HepG2 (cell line): ENCODE measurements at regions not wholly inside any gene's neighbourhood (a gene's known extent, or its start where the extent isn't known, plus 50 kb on each side); places are given as distances from the start of the nearest gene placed in this dataset.
A peak's percentile ranks its signal among the peaks of the same experiment; 100 is the strongest.

Experiments
- AGO1 ChIP-seq: fragments of 200-400 bp; formaldehyde crosslinking; IDR thresholded peaks from 2 replicates; pipeline ENCODE4 v1.6.1; 2017; ENCODE audit warnings: mild to moderate bottlenecking, low read depth, low read length, moderate library complexity; ENCODE audit not compliant: poor library complexity, severe bottlenecking
- CREM ChIP-seq, 2 experiments: sonication (generic) in 1 of 2; formaldehyde crosslinking in 1 of 2; IDR thresholded peaks; 2 replicates each; pipeline versions ENCODE4 v1.4.0 to v1.6.1; 2016 to 2020; ENCODE audit warnings: antibody characterized with exemption in 1 of 2, mild to moderate bottlenecking in 1 of 2, missing genetic modification reagents in 1 of 2
- ERF ChIP-seq: IDR thresholded peaks from 2 replicates; pipeline ENCODE4 v1.6.1; 2018; ENCODE audit warnings: missing biosample characterization, missing genetic modification reagents
- FOXP1 ChIP-seq, 2 experiments: fragments of 450-650 bp in 1 of 2; IDR thresholded peaks; 2 replicates each; pipeline ENCODE4 v1.6.1; 2017 to 2018; ENCODE audit warnings: antibody characterized with exemption in 1 of 2
- KLF12 ChIP-seq: sonication (generic); formaldehyde crosslinking; IDR thresholded peaks from 2 replicates; pipeline ENCODE4 v1.4.0; 2020; ENCODE audit warnings: missing genetic modification reagents, borderline replicate concordance
- MTA3 ChIP-seq: sonication (generic); formaldehyde crosslinking; IDR thresholded peaks from 2 replicates; pipeline ENCODE4 v1.4.0; 2020; ENCODE audit warnings: missing genetic modification reagents
- PAWR ChIP-seq: sonication (generic); formaldehyde crosslinking; IDR thresholded peaks from 2 replicates; pipeline ENCODE4 v1.4.0; 2020; ENCODE audit warnings: missing genetic modification reagents, mild to moderate bottlenecking, borderline replicate concordance
- PRDM15 ChIP-seq: sonication (generic); formaldehyde crosslinking; IDR thresholded peaks from 2 replicates; pipeline ENCODE4 v1.4.0; 2020; ENCODE audit warnings: missing genetic modification reagents
- WIZ ChIP-seq: sonication (generic); formaldehyde crosslinking; IDR thresholded peaks from 2 replicates; pipeline ENCODE4 v1.5.1; 2020; ENCODE audit warnings: mild to moderate bottlenecking, missing genetic modification reagents
- ZBTB14 ChIP-seq: sonication (generic); formaldehyde crosslinking; IDR thresholded peaks from 2 replicates; pipeline ENCODE4 v1.4.0; 2020; ENCODE audit warnings: missing genetic modification reagents
- ZBTB43 ChIP-seq: sonication (generic); formaldehyde crosslinking; conservative IDR thresholded peaks from 2 replicates; pipeline ENCODE4 v1.4.0; 2020; ENCODE audit warnings: missing genetic modification reagents
- ZFP91 ChIP-seq: sonication (generic); formaldehyde crosslinking; IDR thresholded peaks from 2 replicates; pipeline ENCODE4 v1.9.0; 2022; ENCODE audit warnings: missing genetic modification reagents, mild to moderate bottlenecking, borderline replicate concordance
- ZNF230 ChIP-seq: sonication (generic); formaldehyde crosslinking; IDR thresholded peaks from 2 replicates; pipeline ENCODE4 v1.4.0; 2020; ENCODE audit warnings: mild to moderate bottlenecking, missing genetic modification reagents
- ZNF431 ChIP-seq: sonication (generic); formaldehyde crosslinking; IDR thresholded peaks from 2 replicates; pipeline ENCODE4 v1.9.0; 2022; ENCODE audit warnings: missing genetic modification reagents, low read depth, mild to moderate bottlenecking, borderline replicate concordance
- ZNF710 ChIP-seq: sonication (generic); formaldehyde crosslinking; IDR thresholded peaks from 2 replicates; pipeline ENCODE4 v1.5.0; 2020; ENCODE audit warnings: mild to moderate bottlenecking, missing genetic modification reagents, borderline replicate concordance
- ZNF75D ChIP-seq: sonication (generic); formaldehyde crosslinking; IDR thresholded peaks from 2 replicates; pipeline ENCODE4 v1.8.1; 2023; ENCODE audit warnings: missing genetic modification reagents, mild to moderate bottlenecking, borderline replicate concordance

- TF ChIP-seq ZNF431 (CRISPR knock-in tag) (0 out of 2 replicates have a peak, but pooled peaks have one; percentile 42), ZNF710 (CRISPR knock-in tag) (no peak), ZBTB14 (CRISPR knock-in tag) (no peak), CREM (IDR thresholded peaks at IDR 0.05) (no peak), CREM (CRISPR knock-in tag; IDR thresholded peaks at IDR 0.05) (no peak), ERF (CRISPR knock-in tag) (no peak), MTA3 (CRISPR knock-in tag) (no peak), WIZ (no peak), ZNF230 (no peak), ZFP91 (CRISPR knock-in tag) (0 out of 2 replicates have a peak, but pooled peaks have one; percentile 39), ZBTB43 (CRISPR knock-in tag) (peak; percentile 86), FOXP1 (IDR thresholded peaks at IDR 0.05) (no peak), FOXP1 (CRISPR knock-in tag; IDR thresholded peaks at IDR 0.05) (no peak), AGO1 (no peak), PAWR (CRISPR knock-in tag) (no peak), PRDM15 (CRISPR knock-in tag) (no peak), KLF12 (0 out of 2 replicates have a peak, but pooled peaks have one; percentile 8), ZNF75D (CRISPR knock-in tag) (no peak)
These were observed 83.8 kb downstream of the PDGFA start (continued) for GRCh38 chr7:435630-436366.
